WTC11 (cell line): ENCODE measurements at regions not wholly inside any gene's neighbourhood (a gene's known extent, or its start where the extent isn't known, plus 50 kb on each side); places are given as distances from the start of the nearest gene placed in this dataset.

Experiments
- ATAC-seq: fragments of 200-7000 bp; cut with Tn5 transposase; 2 replicates; pipeline ENCODE4 v1.10.0; 2021; ENCODE audit warnings: mild to moderate bottlenecking, moderate library complexity
- CTCF ChIA-PET: fragments of 300-600 bp; sonication (Branson Sonifier 250); formaldehyde crosslinking; loops from one replicate; lab custom pipeline; 2021; ENCODE audit warnings: antibody characterized with exemption; lab: Charles Lee
- POLR2A ChIA-PET: fragments of 350-600 bp; sonication (Branson Sonifier 250); formaldehyde crosslinking; loops from one replicate; lab custom pipeline; 2021; ENCODE audit warnings: antibody characterized with exemption; lab: Charles Lee
- DNase-seq: peaks from one replicate; pipeline ENCODE4 v3.0.0; 2021; ENCODE audit warnings: low spot score
- H3K27ac Mint-ChIP-seq: 2 replicates; pipeline ENCODE4 v1.8.0; 2021; ENCODE audit warnings: mixed read lengths
- H3K27me3 Mint-ChIP-seq: 2 replicates; pipeline ENCODE4 v1.8.0; 2021; ENCODE audit warnings: low read depth, mild to moderate bottlenecking, moderate library complexity, mixed read lengths
- H3K36me3 Mint-ChIP-seq: 2 replicates; pipeline ENCODE4 v1.8.0; 2021; ENCODE audit warnings: mixed read lengths
- H3K4me1 Mint-ChIP-seq: 2 replicates; pipeline ENCODE4 v1.8.0; 2022; ENCODE audit warnings: mixed read lengths
- H3K4me3 Mint-ChIP-seq: 2 replicates; pipeline ENCODE4 v1.8.0; 2021; ENCODE audit warnings: mild to moderate bottlenecking, moderate library complexity, mixed read lengths
- H3K9me3 Mint-ChIP-seq: 2 replicates; pipeline ENCODE4 v1.8.0; 2021; ENCODE audit warnings: mixed read lengths
- CREB1 ChIP-seq: sonication (generic); formaldehyde crosslinking; IDR thresholded peaks from 2 replicates; pipeline ENCODE4 v1.8.0; 2023; ENCODE audit warnings: mild to moderate bottlenecking, missing genetic modification reagents
- CTCF ChIP-seq: fragments of 200-600 bp; IDR thresholded peaks from 2 replicates; pipeline ENCODE4 v1.8.0; 2022; ENCODE audit warnings: antibody characterized with exemption
- E2F1 ChIP-seq: sonication (generic); formaldehyde crosslinking; IDR thresholded peaks from 2 replicates; pipeline ENCODE4 v1.8.0; 2022; ENCODE audit warnings: mild to moderate bottlenecking, missing genetic modification reagents
- E2F4 ChIP-seq: sonication (generic); formaldehyde crosslinking; IDR thresholded peaks from 2 replicates; pipeline ENCODE4 v1.8.1; 2022; ENCODE audit warnings: low read depth, mild to moderate bottlenecking, moderate library complexity, missing genetic modification reagents, borderline replicate concordance
- GRHL2 ChIP-seq: fragments of 250-450 bp; sonication (Bioruptor Pico); IDR thresholded peaks from 2 replicates; pipeline ENCODE4 v1.8.0; 2022; ENCODE audit warnings: mild to moderate bottlenecking, moderate library complexity; ENCODE audit not compliant: insufficient replicate concordance, severe bottlenecking
- HMGXB4 ChIP-seq: sonication (generic); formaldehyde crosslinking; IDR thresholded peaks from 2 replicates; pipeline ENCODE4 v1.8.1; 2023; ENCODE audit warnings: mild to moderate bottlenecking, moderate library complexity, missing genetic modification reagents
- IRF1 ChIP-seq: sonication (generic); formaldehyde crosslinking; IDR thresholded peaks from 2 replicates; pipeline ENCODE4 v1.8.0; 2023; ENCODE audit warnings: missing genetic modification reagents
- IRF2 ChIP-seq: sonication (generic); formaldehyde crosslinking; IDR thresholded peaks from 2 replicates; pipeline ENCODE4 v1.8.0; 2022; ENCODE audit warnings: low read depth, missing genetic modification reagents, borderline replicate concordance
- KAT7 ChIP-seq: sonication (generic); formaldehyde crosslinking; IDR thresholded peaks from 2 replicates; pipeline ENCODE4 v1.8.1; 2023; ENCODE audit warnings: missing genetic modification reagents, mild to moderate bottlenecking, borderline replicate concordance
- MYBL2 ChIP-seq: sonication (generic); formaldehyde crosslinking; IDR thresholded peaks from 2 replicates; pipeline ENCODE4 v1.8.1; 2023; ENCODE audit warnings: mild to moderate bottlenecking, moderate library complexity, missing genetic modification reagents
- NFATC4 ChIP-seq: fragments of 250-450 bp; sonication (Bioruptor Pico); IDR thresholded peaks from 2 replicates; pipeline ENCODE4 v1.9.0; 2021; ENCODE audit warnings: mild to moderate bottlenecking
- NR1H2 ChIP-seq: sonication (generic); formaldehyde crosslinking; IDR thresholded peaks from 2 replicates; pipeline ENCODE4 v1.9.0; 2021; ENCODE audit warnings: mild to moderate bottlenecking, moderate library complexity, missing genetic modification reagents
- OVOL2 ChIP-seq: fragments of 250-450 bp; sonication (Bioruptor Pico); IDR thresholded peaks from 2 replicates; pipeline ENCODE4 v1.9.0; 2021; ENCODE audit warnings: mild to moderate bottlenecking, borderline replicate concordance
- PRRX2 ChIP-seq: fragments of 250-450 bp; sonication (Bioruptor Pico); IDR thresholded peaks from 2 replicates; pipeline ENCODE4 v1.8.0; 2021; ENCODE audit warnings: mild to moderate bottlenecking
- SMAD3 ChIP-seq: sonication (generic); formaldehyde crosslinking; IDR thresholded peaks from 2 replicates; pipeline ENCODE4 v1.8.0; 2022; ENCODE audit warnings: missing genetic modification reagents, mild to moderate bottlenecking, borderline replicate concordance
- TCF7 ChIP-seq: sonication (generic); formaldehyde crosslinking; IDR thresholded peaks from 2 replicates; pipeline ENCODE4 v1.8.0; 2022; ENCODE audit warnings: mild to moderate bottlenecking, low read depth, missing genetic modification reagents, moderate library complexity
- TEAD4 ChIP-seq: sonication (generic); formaldehyde crosslinking; IDR thresholded peaks from 2 replicates; pipeline ENCODE4 v1.8.0; 2022; ENCODE audit warnings: mild to moderate bottlenecking, missing genetic modification reagents
- ZBTB21 ChIP-seq: sonication (generic); formaldehyde crosslinking; IDR thresholded peaks from 2 replicates; pipeline ENCODE4 v1.8.1; 2023; ENCODE audit warnings: mild to moderate bottlenecking, missing genetic modification reagents, borderline replicate concordance
- ZNF416 ChIP-seq: fragments of 250-450 bp; sonication (Bioruptor Pico); IDR thresholded peaks from 2 replicates; pipeline ENCODE4 v1.9.0; 2021; ENCODE audit warnings: mild to moderate bottlenecking, inconsistent platforms
- ZNF423 ChIP-seq: fragments of 250-450 bp; sonication (Bioruptor Pico); IDR thresholded peaks from 2 replicates; pipeline ENCODE4 v2.1.2; 2022; ENCODE audit warnings: mild to moderate bottlenecking, moderate library complexity
- ZNF671 ChIP-seq: fragments of 250-450 bp; sonication (Bioruptor Pico); IDR thresholded peaks from 2 replicates; pipeline ENCODE4 v1.8.0; 2021; ENCODE audit warnings: mild to moderate bottlenecking
- ZSCAN18 ChIP-seq: fragments of 250-450 bp; sonication (Bioruptor Pico); IDR thresholded peaks from 2 replicates; pipeline ENCODE4 v2.1.2; 2022; ENCODE audit warnings: mild to moderate bottlenecking, moderate library complexity

- TF ChIP-seq IRF1 (no peak), ZBTB21 (CRISPR knock-in tag) (no peak), MYBL2 (CRISPR knock-in tag) (no peak), NFATC4 (CRISPR knock-in tag) (no peak)
- TF ChIP-seq, all 79 proteins: peak for 0
Observed at GRCh38 chr3:82839871-82840270, 1078.4 kb upstream of the GBE1 start (continued).

GRCh38 chr3:82834098-82834497 is 1072.7 kb upstream of the GBE1 start:
- Mint-ChIP-seq H3K27me3 (no peaks in the 10 kb centered on the region), H3K4me3 (no peak overlapping the region), H3K36me3 (peaks cover 10% of the 10 kb centered on the region), H3K9me3 (peaks cover 19% of the 10 kb centered on the region), H3K4me1 (peaks cover 6% of the 10 kb centered on the region; the same call in 1 of the 2 replicates), H3K27ac (no peak overlapping the region)
- ChIA-PET POLR2A (no interaction called here), CTCF (no interaction called here)
- DNase-seq (no peak), ATAC-seq (no peak)
- no peak for TF ChIP-seq PRRX2 (CRISPR knock-in tag)
- TF ChIP-seq GRHL2 (CRISPR knock-in tag) = no peak

GRCh38 chr3:82824491-82824890 is 1063.0 kb upstream of the GBE1 start:
- no peak for DNase-seq
- no peak for ATAC-seq
- Mint-ChIP-seq H3K36me3 (no peaks in the 10 kb centered on the region), H3K4me3 (no peak overlapping the region)
- POLR2A ChIA-PET = no interaction called here
- TF ChIP-seq IRF1 (no peak), ZNF671 (no peak), KAT7 (CRISPR knock-in tag) (no peak), E2F4 (no peak), ZBTB21 (CRISPR knock-in tag) (no peak), SMAD3 (CRISPR knock-in tag) (no peak), TEAD4 (CRISPR knock-in tag) (no peak), HMGXB4 (no peak), TCF7 (CRISPR knock-in tag) (no peak), ZNF423 (CRISPR knock-in tag) (no peak)
- TF ChIP-seq, all 79 proteins: peak for 0
- Mint-ChIP-seq H3K4me1 (no peaks in the 10 kb centered on the region), H3K9me3 (no peaks in the 10 kb centered on the region), H3K27me3 (no peaks in the 10 kb centered on the region), H3K27ac (no peak overlapping the region)
- CTCF ChIA-PET = no interaction called here

- ChIA-PET CTCF (no interaction called here), POLR2A (no interaction called here)
- H3K27ac Mint-ChIP-seq = no peak overlapping the region
- H3K4me3 Mint-ChIP-seq = no peak overlapping the region
- H3K27me3 Mint-ChIP-seq = no peaks in the 10 kb centered on the region
- peaks cover 2% of the 10 kb centered on the region; the same call in 1 of the 2 replicates for H3K4me1 Mint-ChIP-seq
- no peak for DNase-seq
- H3K36me3 Mint-ChIP-seq = peaks cover 9% of the 10 kb centered on the region
- no peak for ATAC-seq
- TF ChIP-seq ZNF423 (CRISPR knock-in tag) (no peak), E2F1 (CRISPR knock-in tag) (no peak), IRF2 (CRISPR knock-in tag) (no peak), CTCF (no peak), ZNF416 (no peak), IRF1 (no peak), NR1H2 (CRISPR knock-in tag) (no peak), OVOL2 (no peak), CREB1 (CRISPR knock-in tag) (no peak), ZSCAN18 (no peak)
- H3K9me3 Mint-ChIP-seq = peaks cover 20% of the 10 kb centered on the region
Observed at GRCh38 chr3:82816086-82816485, 1054.6 kb upstream of the GBE1 start.
